H9 (cell line): ENCODE measurements at regions not wholly inside any gene's neighbourhood (a gene's known extent, or its start where the extent isn't known, plus 50 kb on each side); places are given as distances from the start of the nearest gene placed in this dataset.

ENCODE experiments used
- DNase-seq: peaks from one replicate; pipeline ENCODE4 v3.0.0-alpha.2; 2017
- H2AFZ ChIP-seq: one replicate; pipeline ENCODE4 v1.6.1; 2013; ENCODE audit warnings: mild to moderate bottlenecking, low read length, control low read depth, moderate library complexity
- H2AK5ac ChIP-seq: 2 replicates; pipeline ENCODE4 v1.6.1; 2013; ENCODE audit warnings: low read length, control low read depth, mixed read lengths; ENCODE audit not compliant: insufficient read length
- H2BK120ac ChIP-seq: one replicate; pipeline ENCODE4 v1.6.1; 2013; ENCODE audit warnings: low read depth, mild to moderate bottlenecking, low read length, control low read depth, inconsistent platforms; ENCODE audit not compliant: poor library complexity, severe bottlenecking
- H2BK12ac ChIP-seq: 2 replicates; pipeline ENCODE4 v1.6.1; 2013; ENCODE audit warnings: low read length, control low read depth, mixed read lengths, low read depth; ENCODE audit not compliant: insufficient read length
- H2BK15ac ChIP-seq: 2 replicates; pipeline ENCODE4 v1.6.1; 2013; ENCODE audit warnings: low read depth, low read length, control low read depth
- H2BK20ac ChIP-seq: one replicate; pipeline ENCODE4 v1.6.1; 2013; ENCODE audit warnings: low read depth, mild to moderate bottlenecking, low read length, control low read depth, inconsistent platforms; ENCODE audit not compliant: poor library complexity, severe bottlenecking
- H2BK5ac ChIP-seq: 2 replicates; pipeline ENCODE4 v1.6.1; 2013; ENCODE audit warnings: low read length, control low read depth, mixed read lengths; ENCODE audit not compliant: insufficient read length
- H3K14ac ChIP-seq: 2 replicates; pipeline ENCODE4 v1.6.1; 2013; ENCODE audit warnings: low read length, control low read depth; ENCODE audit not compliant: insufficient read depth
- H3K18ac ChIP-seq: 2 replicates; pipeline ENCODE4 v1.6.1; 2013; ENCODE audit warnings: low read depth, mild to moderate bottlenecking, mixed read lengths, low read length, control low read depth; ENCODE audit not compliant: insufficient read length
- H3K23ac ChIP-seq: 2 replicates; pipeline ENCODE4 v1.6.1; 2013; ENCODE audit warnings: low read length, control low read depth, mixed read lengths, low read depth; ENCODE audit not compliant: insufficient read length
- H3K23me2 ChIP-seq: 2 replicates; pipeline ENCODE4 v1.6.1; 2013; ENCODE audit warnings: low read depth, mild to moderate bottlenecking, mixed read lengths, low read length, control low read depth; ENCODE audit not compliant: insufficient read length, poor library complexity, severe bottlenecking
- H3K27ac ChIP-seq: 2 replicates; pipeline ENCODE4 v1.5.1; 2013; ENCODE audit warnings: low read length, control low read depth, mixed read lengths, low read depth; ENCODE audit not compliant: insufficient read length
- H3K27me3 ChIP-seq: 2 replicates; pipeline ENCODE4 v1.6.1; 2013; ENCODE audit warnings: low read length, control low read depth, inconsistent platforms; ENCODE audit not compliant: insufficient read depth
- H3K4ac ChIP-seq: 2 replicates; pipeline ENCODE4 v1.6.1; 2013; ENCODE audit warnings: low read depth, mild to moderate bottlenecking, control low read depth, inconsistent platforms, low read length, moderate library complexity
- H3K4me1 ChIP-seq: 2 replicates; pipeline ENCODE4 v1.6.1; 2013; ENCODE audit warnings: low read length, control low read depth, inconsistent platforms; ENCODE audit not compliant: insufficient read depth
- H3K4me2 ChIP-seq: 2 replicates; pipeline ENCODE4 v1.6.1; 2013; ENCODE audit warnings: low read length, control low read depth, mixed read lengths; ENCODE audit not compliant: insufficient read length, insufficient read depth
- H3K56ac ChIP-seq: 2 replicates; pipeline ENCODE4 v1.6.1; 2013; ENCODE audit warnings: low read depth, mild to moderate bottlenecking, mixed read lengths, low read length, control low read depth; ENCODE audit not compliant: insufficient read length
- H3K79me1 ChIP-seq: 2 replicates; pipeline ENCODE4 v1.6.1; 2013; ENCODE audit warnings: low read depth, mild to moderate bottlenecking, moderate library complexity, low read length, control low read depth, inconsistent platforms; ENCODE audit not compliant: insufficient read depth, poor library complexity, severe bottlenecking
- H3K79me2 ChIP-seq: 2 replicates; pipeline ENCODE4 v1.6.1; 2013; ENCODE audit warnings: low read length, control low read depth, inconsistent platforms; ENCODE audit not compliant: insufficient read depth
- H3K9ac ChIP-seq: 2 replicates; pipeline ENCODE4 v1.6.1; 2013; ENCODE audit warnings: low read length, control low read depth, mixed read lengths; ENCODE audit not compliant: insufficient read length; ENCODE audit errors: extremely low read depth
- H3K9me3 ChIP-seq: one replicate; pipeline ENCODE4 v1.6.1; 2013; ENCODE audit warnings: low read depth, low read length, inconsistent platforms; ENCODE audit not compliant: control insufficient read depth
- H3T11ph ChIP-seq: one replicate; pipeline ENCODE4 v1.6.1; 2013; ENCODE audit warnings: mild to moderate bottlenecking, low read length, control low read depth, inconsistent platforms
- H4K20me1 ChIP-seq: one replicate; pipeline ENCODE4 v1.6.1; 2013; ENCODE audit not compliant: control insufficient read depth, insufficient read length, insufficient read depth
- H4K5ac ChIP-seq: 2 replicates; pipeline ENCODE4 v1.6.1; 2013; ENCODE audit warnings: low read depth, mild to moderate bottlenecking, mixed read lengths, low read length, control low read depth; ENCODE audit not compliant: insufficient read length
- H4K8ac ChIP-seq: replicated peaks from 2 replicates; pipeline ENCODE4 v1.6.1; 2013; ENCODE audit warnings: low read length, control low read depth, mixed read lengths, low read depth; ENCODE audit not compliant: insufficient read length
- H4K91ac ChIP-seq: 2 replicates; pipeline ENCODE4 v1.6.1; 2013; ENCODE audit warnings: low read depth, mild to moderate bottlenecking, moderate library complexity, mixed read lengths, low read length, control low read depth; ENCODE audit not compliant: insufficient read length
- H3K27ac Mint-ChIP-seq, 3 experiments: 2 replicates in 2 of 3; 3 replicates in 1 of 3; pipeline ENCODE4 v1.8.0; 2020 to 2021; ENCODE audit warnings: mixed read lengths in 3 of 3, mild to moderate bottlenecking in 1 of 3, moderate library complexity in 1 of 3
- H3K27me3 Mint-ChIP-seq: 2 replicates; pipeline ENCODE4 v1.8.0; 2021; ENCODE audit warnings: low read depth, mild to moderate bottlenecking, moderate library complexity, mixed read lengths
- H3K36me3 Mint-ChIP-seq, 3 experiments: 2 replicates in 2 of 3; 3 replicates in 1 of 3; pipeline ENCODE4 v1.8.0; 2020 to 2021; ENCODE audit warnings: low read depth in 3 of 3, mixed read lengths in 3 of 3; ENCODE audit not compliant: insufficient read depth in 1 of 3
- H3K4me1 Mint-ChIP-seq, 2 experiments: 2 replicates each; pipeline ENCODE4 v1.8.0; 2020; ENCODE audit warnings: mixed read lengths in 2 of 2
- H3K4me3 Mint-ChIP-seq, 2 experiments: 2 replicates in 1 of 2; 3 replicates in 1 of 2; pipeline ENCODE4 v1.8.0; 2020 to 2021; ENCODE audit warnings: mild to moderate bottlenecking in 2 of 2, mixed read lengths in 2 of 2, moderate library complexity in 1 of 2
- H3K9me3 Mint-ChIP-seq, 2 experiments: 2 replicates in 1 of 2; 3 replicates in 1 of 2; pipeline ENCODE4 v1.8.0; 2020; ENCODE audit warnings: mild to moderate bottlenecking in 2 of 2, mixed read lengths in 2 of 2, moderate library complexity in 1 of 2
- CTCF ChIP-seq: fragments of 200-600 bp; sonication (generic); conservative IDR thresholded peaks from 3 replicates; pipeline ENCODE4 v1.8.0; 2021; ENCODE audit warnings: antibody characterized with exemption, mild to moderate bottlenecking
- WGBS: extraction: QIAGEN DNeasy Blood & Tissue Kit; methylation state at CpG from one replicate; pipeline ENCODE4 v1.1.7; 2013; ENCODE audit warnings: missing lambda C conversion rate, low lambda C conversion rate, mixed read lengths; ENCODE audit not compliant: insufficient read length; ENCODE audit errors: extremely low coverage; 5-methylcytosine and 5-hydroxymethylcytosine counted together

GRCh38 chr16:26456074-26456473 is 610.7 kb upstream of the C16orf82 start:
- Mint-ChIP-seq H3K4me1 (no peaks in the 10 kb centered on the region), H3K27ac (no peak overlapping the region), H3K36me3 (no peaks in the 10 kb centered on the region; a peak in 1 of 7 replicates), H3K4me3 (no peak overlapping the region), H3K9me3 (peaks cover 0 to 2% of the 10 kb centered on the region in 2 experiments; a peak in 2 of 5 replicates), H3K27me3 (no peaks in the 10 kb centered on the region)
- H2BK5ac ChIP-seq, result no peak overlapping the region
- no peak overlapping the region for H2BK20ac ChIP-seq
- no peak overlapping the region for H3K4ac ChIP-seq
- H4K5ac ChIP-seq, result no peak overlapping the region
- H3K18ac ChIP-seq, result no peak overlapping the region
- no peak overlapping the region for H3K23ac ChIP-seq
- no peak for TF ChIP-seq CTCF
- no peak overlapping the region for H3K4me2 ChIP-seq
- no peak overlapping the region for H2BK12ac ChIP-seq
- no peak for DNase-seq
- H3K27ac ChIP-seq, result no peak overlapping the region
- no peaks in the 10 kb centered on the region for H3K27me3 ChIP-seq
- WGBS, result no CpG with 5 or more reads among the region's 8 CpGs
- no peak overlapping the region for H4K91ac ChIP-seq
- H3K23me2 ChIP-seq, result no peaks in the 10 kb centered on the region
- H3T11ph ChIP-seq, result no peak overlapping the region
- H3K79me1 ChIP-seq, result no peaks in the 10 kb centered on the region
- H3K56ac ChIP-seq, result no peak overlapping the region
- no peak overlapping the region for H3K9ac ChIP-seq
- no peak overlapping the region for H4K8ac ChIP-seq
- no peaks in the 10 kb centered on the region for H3K4me1 ChIP-seq
- H2AFZ ChIP-seq, result no peak overlapping the region
- H2BK15ac ChIP-seq, result no peak overlapping the region
- no peak overlapping the region for H3K14ac ChIP-seq
- H3K79me2 ChIP-seq, result no peaks in the 10 kb centered on the region
- no peaks in the 10 kb centered on the region for H3K9me3 ChIP-seq
- H2AK5ac ChIP-seq, result no peak overlapping the region
- H4K20me1 ChIP-seq, result no peaks in the 10 kb centered on the region
- no peak overlapping the region for H2BK120ac ChIP-seq
